BJ (cell line): ENCODE measurements at regions not wholly inside any gene's neighbourhood (a gene's known extent, or its start where the extent isn't known, plus 50 kb on each side); places are given as distances from the start of the nearest gene placed in this dataset.
"Not testable (repeated sequence)": the region's sequence is repeated elsewhere in the genome, so short reads cannot be mapped to it uniquely, and the experiment has no call there.

Experiments
- CTCF ChIA-PET: fragments of 350-600 bp; formaldehyde crosslinking; extraction: SDS; loops from one replicate; lab custom pipeline; 2021; ENCODE audit warnings: antibody characterized with exemption, inconsistent platforms; lab: Yijun Ruan, JAX
- POLR2A ChIA-PET: fragments of 300-600 bp; sonication (Branson Sonifier 250); formaldehyde crosslinking; extraction: SDS; loops from one replicate; lab custom pipeline; 2021; ENCODE audit warnings: antibody characterized with exemption; lab: Charles Lee
- DNase-seq: peaks from one replicate; pipeline ENCODE4 v3.0.0-alpha.2; 2011; ENCODE audit warnings: low read depth
- H3K27me3 ChIP-seq: 2 replicates; pipeline ENCODE4 v1.6.0; 2011; ENCODE audit warnings: low read length; ENCODE audit not compliant: control insufficient read depth, insufficient read depth
- H3K36me3 ChIP-seq: 2 replicates; pipeline ENCODE4 v1.5.1; 2011; ENCODE audit warnings: low read length; ENCODE audit not compliant: control insufficient read depth, insufficient read depth
- H3K4me3 ChIP-seq: 2 replicates; pipeline ENCODE4 v1.5.1; 2011; ENCODE audit warnings: low read depth, mild to moderate bottlenecking, control low read depth, low read length
- CTCF ChIP-seq: IDR thresholded peaks from 2 replicates; pipeline ENCODE4 v1.5.1; 2011; ENCODE audit warnings: low read depth, mild to moderate bottlenecking, control low read depth, inconsistent platforms, low read length, moderate library complexity; ENCODE audit not compliant: insufficient read depth

- CTCF ChIA-PET = no interaction called here
- no peak for DNase-seq
- no peak overlapping the region for H3K4me3 ChIP-seq
- TF ChIP-seq CTCF = no peak
- POLR2A ChIA-PET = no interaction called here
- no peaks in the 10 kb centered on the region for H3K27me3 ChIP-seq
- H3K36me3 ChIP-seq = no peaks in the 10 kb centered on the region
Measured at GRCh38 chrX:76918033-76918432, 490.5 kb downstream of the MAGEE1 start.

- ChIA-PET POLR2A (no interaction called here), CTCF (no interaction called here)
- no peak for DNase-seq
- H3K36me3 ChIP-seq = no peaks in the 10 kb centered on the region
- no peaks in the 10 kb centered on the region for H3K27me3 ChIP-seq
- no peak for TF ChIP-seq CTCF
- H3K4me3 ChIP-seq = no peak overlapping the region
Measured at GRCh38 chrX:76919761-76920160, 492.3 kb downstream of the MAGEE1 start.

- no peaks in the 10 kb centered on the region for H3K27me3 ChIP-seq
- ChIA-PET CTCF (no interaction called here), POLR2A (no interaction called here)
- H3K36me3 ChIP-seq = no peaks in the 10 kb centered on the region
- DNase-seq = no peak
- no peak for TF ChIP-seq CTCF
- H3K4me3 ChIP-seq = no peak overlapping the region
Measured at GRCh38 chrX:76920607-76921006, 493.1 kb downstream of the MAGEE1 start.

- H3K27me3 ChIP-seq = no peaks in the 10 kb centered on the region
- POLR2A ChIA-PET = no interaction called here
- CTCF ChIA-PET = no interaction called here
Measured at GRCh38 chrX:76921176-76921575, 493.7 kb downstream of the MAGEE1 start.

GRCh38 chrX:76922100-76922499, 494.6 kb downstream of the MAGEE1 start:
- H3K36me3 ChIP-seq = no peaks in the 10 kb centered on the region
- no peak for DNase-seq
- ChIA-PET CTCF (no interaction called here), POLR2A (no interaction called here)
- no peak for TF ChIP-seq CTCF
- no peak overlapping the region for H3K4me3 ChIP-seq
- no peaks in the 10 kb centered on the region for H3K27me3 ChIP-seq

More at GRCh38 chrX:76921176-76921575, 493.7 kb downstream of the MAGEE1 start:
- no peak for TF ChIP-seq CTCF
- no peak overlapping the region for H3K4me3 ChIP-seq
- no peaks in the 10 kb centered on the region for H3K36me3 ChIP-seq
- no peak for DNase-seq

- CTCF ChIA-PET, H3K36me3 ChIP-seq, H3K4me3 ChIP-seq, H3K27me3 ChIP-seq, POLR2A ChIA-PET, DNase-seq: not testable (repeated sequence)
Measured at GRCh38 chrX:76924616-76925015, 497.1 kb downstream of the MAGEE1 start.
